ENCODE measurements at regions not wholly inside any gene's neighbourhood (a gene's known extent, or its start where the extent isn't known, plus 50 kb on each side); places are given as distances from the start of the nearest gene placed in this dataset.

GRCh38 chr16:13437413-13437795, 482.6 kb upstream of the ERCC4 start:
- Histone ChIP-seq H3T11ph (ENCODE audit: low read length) (no peak overlapping the region), H3K9me3 (ENCODE audit: control insufficient read depth, low read depth, low read length) (no peaks in the 10 kb centered on the region), H4K20me1 (ENCODE audit: control insufficient read depth, insufficient read depth, insufficient read length) (no peaks in the 10 kb centered on the region), H2BK20ac (ENCODE audit: low read depth, low read length, poor library complexity, severe bottlenecking) (no peak overlapping the region), H3K4me2 (ENCODE audit: insufficient read depth, insufficient read length, low read length) (no peak overlapping the region), H3K79me2 (ENCODE audit: insufficient read depth, low read length) (no peaks in the 10 kb centered on the region; the same call in 1 of the 2 replicates), H3K27me3 (ENCODE audit: insufficient read depth, low read length) (no peaks in the 10 kb centered on the region), H3K14ac (ENCODE audit: insufficient read depth, low read length) (no peak overlapping the region), H4K8ac (replicated peaks; ENCODE audit: insufficient read length, low read depth, low read length) (no peak overlapping the region), H2BK5ac (ENCODE audit: insufficient read length, low read length) (no peak overlapping the region), H3K79me1 (ENCODE audit: insufficient read depth, low read depth, low read length, poor library complexity, severe bottlenecking) (no peaks in the 10 kb centered on the region), H3K23me2 (ENCODE audit: insufficient read length, low read depth, low read length, poor library complexity, severe bottlenecking) (no peaks in the 10 kb centered on the region), H2AK5ac (ENCODE audit: insufficient read length, low read length) (no peak overlapping the region), H4K5ac (ENCODE audit: insufficient read length, low read depth, low read length) (no peak overlapping the region), H3K27ac (ENCODE audit: insufficient read length, low read depth, low read length) (no peak overlapping the region), H3K4ac (ENCODE audit: low read depth, low read length) (no peak overlapping the region), H2BK120ac (ENCODE audit: low read depth, low read length, poor library complexity, severe bottlenecking) (no peak overlapping the region), H2BK15ac (ENCODE audit: low read depth, low read length) (no peak overlapping the region), H4K91ac (ENCODE audit: insufficient read length, low read depth, low read length) (no peak overlapping the region), H3K23ac (ENCODE audit: insufficient read length, low read depth, low read length) (no peak overlapping the region), H3K4me1 (ENCODE audit: insufficient read depth, low read length) (peaks cover 3% of the 10 kb centered on the region; the same call in 1 of the 2 replicates), H2BK12ac (ENCODE audit: insufficient read length, low read depth, low read length) (no peak overlapping the region), H2AFZ (ENCODE audit: low read length) (no peak overlapping the region), H3K9ac (ENCODE audit: extremely low read depth, insufficient read length, low read length) (no peak overlapping the region), H3K18ac (ENCODE audit: insufficient read length, low read depth, low read length) (no peak overlapping the region), H3K56ac (ENCODE audit: insufficient read length, low read depth, low read length) (no peak overlapping the region)
- no CpG with 5 or more reads among the region's 5 CpGs for WGBS (ENCODE audit: extremely low coverage, insufficient read length, low lambda C conversion rate)
- no peaks in the 10 kb centered on the region for H3K27me3 Mint-ChIP-seq (ENCODE audit: low read depth)
- peaks cover 0 to 5% of the 10 kb centered on the region in 2 experiments for H3K9me3 Mint-ChIP-seq
- peaks cover 0 to 3% (median 0%) of the 10 kb centered on the region in 3 experiments; a peak in 4 of 7 replicates for H3K36me3 Mint-ChIP-seq (ENCODE audit: insufficient read depth in 1 of 3, low read depth in 3 of 3)
- H3K4me3 Mint-ChIP-seq: no peak overlapping the region
- no peak overlapping the region for H3K27ac Mint-ChIP-seq
- DNase-seq: no peak
- TF ChIP-seq CTCF (conservative IDR thresholded peaks at IDR 0.05): no peak
- peaks cover 33 to 47% of the 10 kb centered on the region in 2 experiments for H3K4me1 Mint-ChIP-seq
